HG03108 (cell line): ENCODE measurements at regions not wholly inside any gene's neighbourhood (a gene's known extent, or its start where the extent isn't known, plus 50 kb on each side); places are given as distances from the start of the nearest gene placed in this dataset.
"Not testable (repeated sequence)": the region's sequence is repeated elsewhere in the genome, so short reads cannot be mapped to it uniquely, and the experiment has no call there.

Experiments
- ATAC-seq: cut with Tn5 transposase; IDR thresholded peaks from one replicate; pipeline ENCODE4 v1.9.1; 2021; ENCODE audit warnings: moderate library complexity; ENCODE audit not compliant: unreplicated experiment

DNA sequence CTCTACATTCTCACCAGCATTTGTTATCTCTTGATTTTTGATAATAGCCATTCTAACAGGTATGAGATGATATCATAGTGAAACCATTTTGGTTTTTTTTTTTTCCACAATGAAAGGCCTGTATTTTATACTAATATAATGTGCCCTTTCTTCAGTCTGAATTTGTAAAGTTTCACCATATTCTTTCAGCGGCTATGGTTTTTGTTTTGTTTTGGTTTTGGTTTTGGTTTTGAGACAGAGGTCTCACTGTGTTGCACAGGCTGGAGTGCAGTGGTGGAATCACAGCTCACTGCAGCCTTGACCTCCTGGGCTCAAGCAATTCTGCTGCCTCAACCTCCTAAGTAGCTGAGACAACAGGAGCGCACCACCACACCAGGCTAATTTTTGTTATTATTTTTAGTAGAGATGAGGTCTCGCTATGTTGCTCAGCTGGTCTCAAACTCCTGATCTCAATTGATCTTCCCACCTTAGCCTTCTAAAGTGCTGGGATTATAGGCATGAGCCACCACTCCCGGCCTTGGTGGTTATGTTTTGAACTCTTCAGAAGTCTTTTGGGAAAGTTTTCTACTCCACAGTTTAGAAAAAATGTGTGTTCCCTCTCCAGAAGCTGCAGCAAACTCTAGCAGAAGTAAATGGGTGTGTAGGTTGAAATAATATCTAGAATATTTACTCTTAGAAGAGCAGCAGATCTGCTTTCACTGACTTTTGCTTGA lies 110.2 kb upstream of the UMPS start:
- no peak for ATAC-seq

DNA sequence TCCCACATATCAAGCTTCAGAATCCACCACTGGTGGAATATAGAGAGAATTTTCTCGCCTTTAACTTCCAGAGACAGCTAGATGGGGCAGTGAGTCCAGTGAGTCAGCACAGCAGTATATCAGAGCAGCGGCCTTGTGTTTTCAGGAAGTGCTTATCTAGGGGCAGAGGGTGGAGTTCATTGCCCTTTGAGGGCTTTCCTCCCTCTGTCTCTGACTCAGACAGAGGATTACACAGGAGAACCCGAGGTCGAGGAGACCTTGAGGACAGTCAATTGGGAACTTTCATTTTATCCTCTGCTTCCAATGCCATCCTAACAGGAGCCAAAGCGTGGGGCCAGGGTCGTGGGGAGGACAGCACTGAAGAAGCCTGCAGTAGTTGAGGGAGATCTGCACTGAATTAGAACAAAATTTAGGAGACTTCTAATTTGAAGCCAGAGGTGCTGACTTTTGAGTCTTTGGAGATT lies 109.6 kb upstream of the UMPS start:
- ATAC-seq: peak; percentile 71

DNA sequence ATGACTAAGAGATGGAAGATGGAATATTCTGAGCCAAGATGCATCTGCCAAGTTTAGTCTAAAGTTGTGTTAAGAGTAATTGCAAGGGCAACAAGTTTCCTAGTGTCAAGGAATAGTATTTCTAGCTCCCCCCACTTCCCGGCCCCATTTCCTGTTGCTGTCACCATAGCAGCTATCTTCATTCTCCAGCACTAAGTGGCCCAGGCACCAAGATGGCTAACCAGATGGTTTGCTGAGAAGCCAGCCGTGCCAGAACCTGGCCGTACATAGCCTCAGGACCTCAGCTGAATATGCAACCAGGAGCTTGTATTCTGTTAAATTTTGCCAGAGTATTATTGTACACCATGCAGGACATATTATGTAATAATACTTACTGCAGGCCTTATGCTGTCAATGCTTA lies 108.8 kb upstream of the UMPS start:
- no peak for ATAC-seq

DNA sequence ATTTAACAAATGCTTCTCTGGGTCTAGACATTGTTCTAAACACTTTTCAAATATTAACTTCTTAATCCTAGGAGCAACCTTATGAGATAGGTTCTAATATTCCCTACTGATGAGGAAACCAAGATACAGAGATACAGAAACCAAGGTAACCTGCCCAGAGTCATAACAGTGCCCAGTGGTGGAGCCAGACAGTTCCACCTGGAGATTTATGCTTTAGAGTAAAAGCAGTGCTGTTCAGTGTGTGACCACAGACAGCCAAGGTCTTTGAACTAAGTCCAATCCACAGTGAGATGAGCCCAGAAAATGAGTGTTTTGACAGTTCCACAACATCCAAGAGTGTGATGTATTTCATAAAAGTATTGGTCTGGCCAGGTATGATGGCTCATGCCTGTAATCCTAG lies 105.2 kb upstream of the UMPS start:
- ATAC-seq: no peak

DNA sequence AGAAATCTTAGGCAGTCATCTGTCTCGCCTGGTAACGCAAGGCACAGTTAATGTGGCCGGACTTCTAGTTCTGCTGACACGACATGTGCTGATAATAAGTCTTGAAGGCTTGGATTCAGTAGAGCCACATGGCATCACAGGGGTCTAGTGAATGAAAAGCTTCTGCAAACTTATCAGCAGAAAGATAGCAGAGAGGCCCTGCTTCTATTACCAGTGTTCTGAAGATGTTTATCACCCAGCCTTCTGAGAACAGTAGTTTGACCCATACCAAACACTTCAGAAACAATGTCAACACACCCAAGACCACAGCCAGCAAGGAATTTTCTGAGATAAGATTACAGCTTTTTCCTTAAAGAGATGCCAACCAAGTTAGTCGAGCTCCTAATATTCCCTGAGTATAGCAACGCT lies 102.7 kb upstream of the UMPS start:
- ATAC-seq: no peak

DNA sequence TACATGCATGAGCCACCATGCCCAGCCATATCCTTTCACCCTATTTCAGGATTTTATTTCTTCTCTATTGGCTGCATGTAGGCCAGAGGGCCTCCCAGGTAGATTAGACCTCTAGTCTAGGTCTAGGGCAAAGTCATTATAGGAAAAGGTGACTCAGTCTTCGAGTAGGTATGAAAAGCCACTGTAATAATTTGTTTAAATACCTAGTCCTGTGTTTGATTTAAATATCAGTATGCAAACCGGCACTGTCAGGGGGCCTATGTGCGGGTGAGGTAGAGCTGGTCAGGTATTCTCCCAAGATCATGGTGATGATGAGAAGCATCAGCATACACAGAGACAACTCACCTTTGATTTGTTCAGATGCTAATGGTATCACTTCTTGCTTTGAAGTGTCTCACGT lies 101.4 kb upstream of the UMPS start:
- ATAC-seq: no peak

DNA sequence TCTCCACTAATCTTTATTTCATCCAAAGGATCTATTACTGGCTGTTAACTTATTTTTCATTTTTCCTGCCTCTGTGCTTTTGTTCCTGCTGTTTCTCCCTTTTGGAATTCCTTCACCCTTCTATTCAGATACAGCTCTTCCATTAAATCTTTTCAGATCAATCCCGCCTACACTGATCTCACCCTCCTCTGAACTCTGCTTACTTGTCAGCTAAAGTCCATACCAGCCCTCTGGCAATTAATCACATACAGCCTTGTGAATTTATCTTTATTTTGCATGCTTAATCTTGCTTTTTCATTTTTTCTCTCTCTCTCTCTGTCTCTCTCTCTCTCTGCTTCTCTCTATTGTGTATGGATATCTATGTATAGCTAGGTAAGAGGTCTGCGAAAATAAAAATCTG lies 100.8 kb upstream of the UMPS start:
- no peak for ATAC-seq

DNA sequence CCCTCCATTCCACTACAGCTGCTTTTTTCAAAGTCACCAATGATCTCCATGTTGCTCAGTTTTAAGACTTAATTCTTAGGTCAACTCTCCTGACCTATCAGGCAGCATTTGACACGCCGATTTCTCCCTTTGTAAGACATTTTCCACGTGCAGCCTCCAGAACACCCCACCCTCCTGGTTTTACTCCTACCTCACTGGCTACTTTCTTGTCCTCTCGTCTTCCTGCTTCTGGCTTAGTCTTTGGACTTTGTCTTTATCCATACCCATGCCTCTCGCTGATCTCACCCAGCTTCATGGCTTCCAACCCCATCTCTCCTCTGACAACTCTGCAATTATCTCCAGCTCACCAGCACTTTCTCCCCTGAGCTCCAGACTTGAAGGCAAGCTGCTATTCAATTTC lies 99.3 kb upstream of the UMPS start:
- ATAC-seq: no peak

DNA sequence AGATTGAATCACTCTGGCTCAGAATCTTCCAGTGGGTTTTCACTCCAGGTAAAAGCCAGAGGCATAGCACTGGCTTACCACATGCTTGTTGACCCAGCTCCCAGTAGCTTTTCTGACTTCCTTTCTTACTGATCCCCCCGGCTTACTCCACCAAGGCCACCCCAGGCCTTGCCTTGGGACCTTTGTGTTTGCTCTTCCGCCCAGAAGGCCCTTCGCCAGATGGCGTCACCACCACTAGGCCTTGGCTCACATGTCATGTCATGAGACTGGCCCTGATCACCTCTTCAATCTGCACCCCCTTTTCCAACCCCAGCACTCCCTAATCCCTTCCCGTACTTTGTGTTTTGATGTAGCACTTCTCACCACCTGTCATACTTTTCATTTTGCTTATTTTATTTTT lies 98.5 kb upstream of the UMPS start:
- no peak for ATAC-seq

DNA sequence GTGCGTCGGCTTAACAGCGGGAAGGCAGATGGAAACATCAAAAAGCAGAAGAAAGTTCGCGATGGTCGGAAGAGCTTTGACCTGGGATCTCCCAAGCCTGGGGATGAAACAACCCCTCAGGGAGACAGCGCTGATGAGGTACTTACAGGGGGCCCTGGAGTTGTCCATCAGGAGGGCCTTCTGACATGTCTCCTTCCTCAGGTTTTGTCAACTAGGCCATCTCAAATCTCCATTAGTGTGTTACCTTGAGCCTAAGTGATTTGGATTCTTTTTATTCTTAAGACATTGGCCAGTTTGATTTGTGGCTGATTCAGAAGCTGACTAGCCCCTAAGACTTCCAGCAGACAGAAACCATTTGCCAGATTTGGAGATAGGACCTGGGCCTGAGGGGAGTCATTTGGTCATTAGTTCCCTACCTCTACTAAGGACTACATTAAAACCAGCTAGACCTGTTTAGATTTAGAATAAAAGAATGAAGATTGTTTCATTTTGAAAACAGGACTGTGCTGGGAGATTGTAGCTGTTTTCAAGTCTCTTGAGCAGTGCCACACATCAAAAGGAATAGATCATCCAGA lies 97.6 kb upstream of the UMPS start:
- ATAC-seq: no peak

DNA sequence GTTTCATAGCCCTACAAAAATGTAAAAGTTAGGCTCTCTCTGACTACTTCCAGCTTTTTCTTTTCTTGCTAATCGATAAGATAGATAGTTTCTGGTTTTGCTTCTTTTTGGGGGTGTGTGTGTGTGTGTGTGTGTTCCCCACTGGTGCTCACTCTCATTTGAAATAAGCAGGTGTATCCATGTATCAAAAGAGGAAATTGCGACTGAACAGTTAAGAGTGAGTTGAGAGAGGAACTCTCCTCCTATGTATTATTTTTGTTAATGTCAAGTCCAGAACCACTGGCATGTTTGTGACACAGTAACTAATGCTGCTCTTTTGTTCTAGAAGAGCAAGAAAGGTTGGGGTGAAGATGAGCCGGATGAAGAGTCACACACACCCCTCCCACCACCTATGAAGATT lies 96.7 kb upstream of the UMPS start:
- no peak for ATAC-seq

DNA sequence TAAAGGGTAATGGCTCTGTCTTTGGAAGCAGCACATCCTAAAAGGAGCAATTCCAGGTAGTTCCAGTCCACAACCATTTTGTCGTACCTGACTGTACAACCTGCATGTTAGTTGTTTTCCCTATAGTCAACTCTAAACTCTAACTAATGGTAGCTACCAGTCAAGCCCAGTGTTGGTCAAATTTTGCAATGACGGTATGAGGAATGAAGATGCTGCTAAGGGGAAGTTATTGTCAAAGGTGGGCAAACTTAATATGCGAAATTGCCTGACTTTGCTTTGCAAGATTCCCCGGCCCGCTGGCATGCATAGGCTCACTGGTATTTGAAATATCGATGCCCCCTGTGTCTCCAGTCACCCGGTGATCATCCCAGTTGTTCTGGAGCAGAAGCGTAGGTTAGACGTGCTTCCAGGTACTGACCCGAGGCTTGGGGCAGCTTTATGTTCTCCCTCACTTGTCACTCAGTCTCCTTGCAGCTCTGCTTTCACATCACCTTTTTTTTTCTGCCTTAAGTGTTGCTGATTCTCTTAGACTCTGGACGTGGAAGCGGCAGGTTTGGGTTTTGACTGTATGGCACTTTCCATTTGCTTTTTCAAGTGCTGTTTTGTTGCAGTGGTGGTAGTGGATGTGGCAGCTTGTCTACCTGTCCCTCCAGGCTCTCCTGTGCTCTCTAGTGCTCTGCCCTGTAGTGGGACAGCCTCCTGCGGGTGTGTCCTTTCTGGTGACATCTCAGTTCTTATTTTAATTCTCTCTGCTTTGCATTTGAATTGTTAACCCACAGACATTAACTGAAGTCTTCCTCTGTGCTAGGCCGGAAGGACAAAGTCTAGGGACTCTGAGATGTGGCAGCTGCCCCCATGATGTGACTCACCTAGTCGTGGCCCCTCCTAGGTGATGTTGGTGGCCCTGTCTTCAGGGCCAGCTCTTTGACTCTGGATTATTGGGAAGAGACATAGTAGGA lies 95.8 kb upstream of the UMPS start:
- ATAC-seq: no peak

DNA sequence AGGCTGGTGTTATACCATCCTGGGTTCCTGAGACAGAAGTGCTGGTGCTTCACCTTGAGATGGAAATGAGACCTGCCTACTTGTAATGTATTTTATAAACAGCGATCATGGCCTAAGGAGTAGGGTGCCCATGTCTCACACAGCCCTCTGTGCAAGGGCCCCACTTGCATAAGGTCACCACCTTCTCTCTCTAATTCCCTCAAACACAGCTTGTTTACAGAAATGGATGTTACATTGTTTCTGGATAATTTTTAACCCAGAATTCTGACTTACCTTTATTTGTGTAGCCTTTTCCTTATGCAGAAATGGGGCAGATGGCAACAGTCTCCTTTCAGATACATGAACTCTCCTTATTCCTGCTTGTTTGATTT lies 95.1 kb upstream of the UMPS start:
- ATAC-seq: no peak

DNA sequence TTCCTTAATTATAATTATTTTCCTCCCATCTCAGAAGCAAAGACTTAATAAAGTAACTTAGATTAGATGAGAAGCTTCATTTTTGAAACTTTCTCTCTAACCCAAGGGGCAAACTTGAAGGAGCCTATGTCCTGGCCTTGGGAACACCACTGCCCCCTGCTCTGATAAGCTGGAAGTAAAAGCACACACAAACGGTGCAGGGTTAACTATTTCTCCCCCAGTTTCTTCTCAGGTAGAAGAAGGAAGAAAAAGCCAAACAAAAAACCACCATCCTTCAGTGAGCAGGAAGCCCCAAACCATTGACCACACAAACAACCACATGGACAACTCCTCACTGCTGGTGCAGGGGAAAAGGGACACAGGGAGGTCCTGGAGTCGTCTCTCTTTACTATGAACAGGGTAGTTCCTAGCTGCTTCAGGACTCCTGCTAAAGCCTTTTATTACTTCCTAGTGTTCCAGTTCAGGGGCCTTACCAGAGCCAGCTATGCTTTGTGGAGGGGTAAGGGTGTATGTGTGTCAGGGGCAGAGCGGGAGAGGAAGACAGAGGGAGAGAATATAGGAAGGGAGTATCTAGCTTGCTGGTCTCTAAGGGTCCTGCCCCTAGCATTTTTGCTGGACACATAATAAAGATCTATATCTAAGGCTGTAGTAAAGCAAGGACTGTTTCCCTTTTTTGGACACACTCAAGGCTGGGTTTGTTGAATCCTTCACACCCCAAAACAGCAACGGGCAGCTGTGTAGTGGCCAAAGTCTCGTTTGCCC lies 94.0 kb upstream of the UMPS start:
- no peak for ATAC-seq

DNA sequence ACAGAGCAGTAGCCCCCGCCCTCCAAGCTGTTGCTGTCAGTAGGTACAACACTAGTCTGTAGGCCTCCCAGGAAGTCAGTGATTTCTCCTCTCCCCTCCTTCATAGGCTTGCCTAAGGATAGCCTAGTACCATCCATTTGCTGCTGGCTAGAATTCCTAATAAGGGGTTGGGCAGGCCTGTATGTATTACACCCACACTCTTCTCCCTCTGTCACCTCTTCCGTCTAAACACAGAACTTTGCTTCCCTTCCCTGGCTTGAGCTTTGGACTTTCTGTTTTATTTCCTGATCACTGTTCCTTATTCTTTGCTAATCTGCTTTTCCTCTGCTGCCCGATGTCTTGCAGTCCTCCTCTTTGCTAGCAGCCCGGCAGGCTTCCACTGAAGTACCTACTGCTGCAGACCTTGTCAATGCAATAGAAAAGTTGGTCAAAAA lies 93.4 kb upstream of the UMPS start:
- ATAC-seq: no peak

DNA sequence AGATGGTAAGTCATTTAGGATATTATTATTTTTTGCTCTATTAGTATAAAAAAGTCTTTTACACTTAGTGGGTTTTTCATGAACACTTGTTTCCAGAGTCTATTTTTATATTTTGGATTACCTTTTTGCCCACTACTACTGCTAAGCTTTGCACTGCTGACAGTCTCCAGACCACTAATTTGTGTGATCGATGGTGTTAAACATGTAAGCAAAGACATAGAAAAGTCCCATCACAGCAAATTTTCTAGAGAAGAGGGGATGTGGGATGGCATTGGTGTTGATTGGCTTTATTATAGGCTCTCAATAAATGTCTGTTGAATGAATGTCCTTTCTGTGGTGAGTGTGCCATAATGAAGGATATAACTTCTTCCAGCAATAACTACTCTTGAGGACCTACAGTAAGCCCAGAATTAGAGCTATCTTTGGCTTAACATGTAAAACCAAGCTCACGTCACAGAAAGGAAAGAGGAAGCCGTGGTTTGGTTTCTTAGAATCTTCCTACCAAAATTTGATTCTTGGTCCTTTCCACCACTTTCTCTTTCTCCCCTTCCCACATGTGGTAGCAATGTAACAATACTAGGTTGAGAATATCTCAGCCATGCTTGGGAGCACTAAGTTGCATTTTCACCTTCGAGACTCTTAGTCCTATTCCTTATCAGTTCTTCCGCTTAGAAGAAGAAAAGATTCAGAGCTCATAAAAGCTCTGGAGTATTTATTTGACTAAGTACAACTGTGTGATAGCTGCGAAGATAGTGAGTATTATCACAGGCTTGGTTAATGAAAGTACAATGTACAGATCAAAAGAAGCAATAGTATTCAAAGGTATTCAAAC lies 90.6 kb upstream of the UMPS start:
- no peak for ATAC-seq

DNA sequence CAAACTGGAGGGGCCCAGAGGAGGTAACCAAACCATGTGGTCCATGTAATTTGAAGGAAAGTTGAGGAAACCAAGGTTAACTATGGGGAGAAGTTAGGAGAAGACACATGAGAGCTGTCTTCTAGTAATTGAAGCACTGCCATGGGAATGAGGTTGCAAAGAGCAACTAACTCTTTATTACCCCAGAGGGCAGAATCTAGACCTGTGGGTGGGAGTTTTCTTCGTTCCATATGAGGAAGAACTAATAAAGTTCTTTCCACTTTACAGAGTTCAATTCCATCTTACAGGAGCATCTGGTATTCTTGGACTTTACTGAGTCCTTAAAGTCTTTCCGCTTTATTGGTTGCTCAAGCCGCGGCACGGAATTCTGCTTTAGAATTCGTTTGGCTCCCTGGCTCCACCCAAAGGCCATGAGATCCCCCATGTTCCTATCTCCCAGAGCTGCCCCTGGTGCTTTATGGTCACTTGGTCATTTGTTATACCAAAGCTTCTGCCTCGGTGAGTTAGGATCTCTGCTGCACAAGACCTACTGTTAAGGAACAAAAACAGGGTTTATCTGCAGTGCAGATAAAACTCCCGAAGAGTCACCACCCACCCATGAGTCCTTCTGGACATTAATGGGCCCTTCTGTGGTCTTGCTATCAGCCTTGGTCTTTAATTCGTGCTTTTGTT lies 89.5 kb upstream of the UMPS start:
- no peak for ATAC-seq

DNA sequence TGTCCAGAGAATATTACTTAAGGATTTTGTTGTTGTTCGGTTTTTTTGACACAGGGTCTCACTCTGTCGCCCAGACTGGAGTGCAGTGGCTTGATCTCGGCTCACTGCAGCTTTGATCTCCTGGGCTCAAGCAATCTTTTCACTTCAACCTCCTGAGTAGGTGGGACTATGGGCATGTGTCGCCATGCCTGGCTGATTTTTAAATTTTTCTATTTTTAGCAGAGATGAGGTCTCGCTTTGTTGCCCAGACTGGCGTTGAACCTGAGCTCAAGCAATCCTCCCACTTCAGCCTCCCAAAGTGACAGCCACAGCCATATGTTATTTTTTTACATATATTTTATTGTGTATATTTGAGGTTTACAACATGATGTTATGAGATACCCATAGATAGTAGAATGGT lies 86.8 kb upstream of the UMPS start:
- ATAC-seq: no peak

DNA sequence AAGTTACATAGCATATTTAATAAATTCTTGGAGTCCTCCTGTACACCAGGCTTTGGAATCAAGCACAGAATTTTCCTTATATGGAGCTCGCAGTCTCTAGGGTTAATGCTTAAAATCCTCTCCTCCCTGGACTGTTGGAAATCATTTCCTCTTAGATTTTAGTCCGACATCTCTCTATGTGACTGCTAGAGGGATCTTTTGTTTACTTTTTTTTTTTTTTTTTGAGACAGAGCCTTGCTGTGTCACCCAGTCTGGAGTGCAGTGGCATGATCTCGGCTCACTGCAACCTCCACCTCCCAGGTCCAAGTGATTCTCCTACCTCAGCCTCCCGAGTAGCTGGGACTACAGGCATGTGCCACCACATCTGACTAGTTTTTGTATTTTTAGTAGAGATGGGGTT lies 84.1 kb upstream of the UMPS start:
- not testable (repeated sequence) for ATAC-seq

DNA sequence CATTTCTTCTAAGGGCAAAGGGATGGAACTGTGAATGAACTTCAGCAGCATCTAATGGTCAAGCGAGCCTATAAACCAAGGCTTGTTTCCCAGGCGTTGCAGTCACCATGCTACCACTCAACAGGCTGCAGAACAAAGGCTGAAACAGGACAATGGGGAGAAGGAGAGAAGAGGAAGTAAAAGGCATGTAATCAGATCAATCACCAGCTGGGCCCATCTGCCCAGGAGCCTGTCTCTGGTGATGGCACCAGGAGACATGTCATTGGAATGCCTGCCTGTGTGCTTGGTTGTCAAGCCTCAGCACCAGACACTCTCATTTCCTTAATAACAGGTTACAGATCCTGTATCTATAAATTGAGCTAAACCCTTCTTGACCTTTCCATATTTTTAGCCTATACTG lies 81.7 kb upstream of the UMPS start:
- ATAC-seq: no peak
